ENCODE measurements at regions not wholly inside any gene's neighbourhood (a gene's known extent, or its start where the extent isn't known, plus 50 kb on each side); places are given as distances from the start of the nearest gene placed in this dataset.
"Not testable (repeated sequence)": the region's sequence is repeated elsewhere in the genome, so short reads cannot be mapped to it uniquely, and the experiment has no call there.

GRCh38 chr15:69601711-69602504 is 149.3 kb downstream of the RPLP1 start:
- DNase-seq (ENCODE audit: low read depth in 3 of 3), result no peak

GRCh38 chr15:69602921-69603320 is 150.3 kb downstream of the RPLP1 start:
- no peak for DNase-seq (ENCODE audit: low read depth in 3 of 3)

GRCh38 chr15:69603369-69604071 is 150.9 kb downstream of the RPLP1 start:
- no peak for DNase-seq (ENCODE audit: low read depth in 3 of 3)

- DNase-seq (ENCODE audit: low read depth in 3 of 3), result no peak
Observed at GRCh38 chr15:69604072-69604411, 151.4 kb downstream of the RPLP1 start.

- DNase-seq (ENCODE audit: low read depth in 3 of 3), result no peak
Observed at GRCh38 chr15:69606144-69606543, 153.5 kb downstream of the RPLP1 start.

- no peak for DNase-seq (ENCODE audit: low read depth in 3 of 3)
Observed at GRCh38 chr15:69606921-69607500, 154.4 kb downstream of the RPLP1 start.

GRCh38 chr15:69608661-69609060 is 156.0 kb downstream of the RPLP1 start:
- DNase-seq (ENCODE audit: low read depth in 3 of 3), result no peak

- no peak for DNase-seq (ENCODE audit: low read depth in 3 of 3)
Observed at GRCh38 chr15:69609176-69609575, 156.6 kb downstream of the RPLP1 start.

GRCh38 chr15:69609776-69610175 is 157.2 kb downstream of the RPLP1 start:
- no peak for DNase-seq (ENCODE audit: low read depth in 3 of 3)

- DNase-seq (ENCODE audit: low read depth in 3 of 3), result no peak
Observed at GRCh38 chr15:69610277-69610676, 157.7 kb downstream of the RPLP1 start.

- no peak for DNase-seq (ENCODE audit: low read depth in 3 of 3)
Observed at GRCh38 chr15:69610858-69611257, 158.2 kb downstream of the RPLP1 start.

- no peak for DNase-seq (ENCODE audit: low read depth in 3 of 3)
Observed at GRCh38 chr15:69612112-69612511, 159.5 kb downstream of the RPLP1 start.

GRCh38 chr15:69613182-69613581 is 160.6 kb downstream of the RPLP1 start:
- DNase-seq (ENCODE audit: low read depth in 3 of 3), result no peak

- DNase-seq (ENCODE audit: low read depth in 3 of 3), result no peak
Observed at GRCh38 chr15:69613988-69614387, 161.4 kb downstream of the RPLP1 start.

- no peak for DNase-seq (ENCODE audit: low read depth in 3 of 3)
Observed at GRCh38 chr15:69615736-69616135, 163.1 kb downstream of the RPLP1 start.

- DNase-seq (ENCODE audit: low read depth in 3 of 3), result no peak
Observed at GRCh38 chr15:69616558-69616957, 163.9 kb downstream of the RPLP1 start.

GRCh38 chr15:69617144-69617543 is 164.5 kb downstream of the RPLP1 start:
- DNase-seq (ENCODE audit: low read depth in 3 of 3), result not testable (repeated sequence)

- no peak for DNase-seq (ENCODE audit: low read depth in 3 of 3)
Observed at GRCh38 chr15:69623392-69624154, 171.0 kb downstream of the RPLP1 start.

GRCh38 chr15:69624155-69624520 is 171.5 kb downstream of the RPLP1 start:
- no peak for DNase-seq (ENCODE audit: low read depth in 3 of 3)

- no peak for DNase-seq (ENCODE audit: low read depth in 3 of 3)
Observed at GRCh38 chr15:69624816-69625215, 172.2 kb downstream of the RPLP1 start.

- no peak for DNase-seq (ENCODE audit: low read depth in 3 of 3)
Observed at GRCh38 chr15:69625328-69625727, 172.7 kb downstream of the RPLP1 start.
